AG09309 (cell line): ENCODE measurements at regions not wholly inside any gene's neighbourhood (a gene's known extent, or its start where the extent isn't known, plus 50 kb on each side); places are given as distances from the start of the nearest gene placed in this dataset.

ENCODE experiments used
- DNase-seq: peaks from one replicate; pipeline ENCODE4 v3.0.0-alpha.2; 2010; ENCODE audit warnings: low read depth
- H3K4me3 ChIP-seq: 2 replicates; pipeline ENCODE4 v1.5.1; 2011; ENCODE audit warnings: mild to moderate bottlenecking, low read depth, low read length, moderate library complexity; ENCODE audit not compliant: control insufficient read depth
- CTCF ChIP-seq: IDR thresholded peaks from 2 replicates; pipeline ENCODE4 v1.5.1; 2011; ENCODE audit warnings: mild to moderate bottlenecking, low read depth, low read length, inconsistent platforms; ENCODE audit not compliant: insufficient read depth, control insufficient read depth; ENCODE audit errors: missing control alignments

DNA sequence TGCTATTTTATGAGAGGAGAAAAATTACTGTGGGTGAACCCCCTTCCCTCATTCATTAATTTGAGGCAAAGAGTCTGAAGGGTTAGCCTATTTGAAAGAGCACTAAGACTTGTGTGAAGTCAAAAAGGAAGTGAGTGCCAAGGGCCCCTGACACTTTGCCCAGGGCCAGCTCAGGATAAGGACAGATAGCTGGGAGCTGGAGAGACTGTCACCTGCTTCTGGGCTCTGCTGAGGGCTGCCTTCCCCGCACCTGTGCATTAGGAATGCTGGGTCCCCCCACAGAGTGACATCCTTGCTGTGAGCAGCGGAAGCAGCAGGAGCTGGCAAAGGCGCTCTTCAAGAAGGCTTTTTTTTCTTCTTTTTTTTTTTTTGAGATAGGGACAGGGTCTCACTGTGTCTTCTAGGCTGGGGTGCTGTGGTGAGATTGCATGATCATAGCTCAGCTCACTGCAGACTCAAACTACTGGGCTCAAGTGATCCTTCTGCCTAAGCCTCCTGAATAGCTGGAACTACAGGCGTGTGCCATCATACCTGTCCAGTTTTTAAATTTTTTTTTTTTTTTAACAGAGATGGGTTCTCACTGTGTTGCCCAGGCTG, 148.3 kb downstream of the AQP4 start:
- DNase-seq = no peak
- no peak for TF ChIP-seq CTCF
- H3K4me3 ChIP-seq = no peak overlapping the region

GRCh38 chr18:26714739-26715138, 150.8 kb downstream of the AQP4 start:
- no peak for DNase-seq
- TF ChIP-seq CTCF = no peak
- no peak overlapping the region for H3K4me3 ChIP-seq

- no peak for DNase-seq
- H3K4me3 ChIP-seq = no peak overlapping the region
- TF ChIP-seq CTCF = no peak
Observed at GRCh38 chr18:26711756-26712155, 153.8 kb downstream of the AQP4 start.

DNA sequence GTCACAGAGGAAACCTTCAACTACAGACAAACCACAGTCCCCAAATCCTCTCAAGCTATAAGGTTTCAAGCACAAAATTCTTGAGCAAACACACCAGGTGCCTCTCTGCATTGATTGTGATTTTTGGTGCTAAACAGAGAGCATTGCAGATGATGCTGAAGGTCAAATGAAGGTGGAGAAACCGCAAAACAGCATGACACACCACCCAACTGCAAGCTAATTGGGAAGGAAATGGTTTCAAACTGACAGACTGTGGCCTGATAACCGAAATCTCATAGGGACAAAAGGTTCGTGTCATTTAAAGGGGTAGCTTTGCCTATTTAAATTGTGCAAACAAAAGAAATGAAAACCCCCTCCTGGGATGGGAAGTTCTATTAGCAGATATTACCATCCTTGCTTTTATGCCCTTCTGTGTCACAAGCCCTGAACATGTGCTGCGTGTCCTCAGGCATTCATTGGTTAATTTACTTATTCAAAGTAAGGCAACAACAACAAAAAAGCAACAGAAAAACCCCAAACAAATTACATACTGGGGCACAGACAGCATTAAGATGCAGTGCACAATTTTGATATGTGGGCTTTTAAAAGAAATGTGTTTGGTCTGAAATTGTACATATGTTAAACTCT, 154.9 kb downstream of the AQP4 start:
- no peak for DNase-seq
- no peak for TF ChIP-seq CTCF
- H3K4me3 ChIP-seq = no peak overlapping the region

- H3K4me3 ChIP-seq = no peak overlapping the region
- TF ChIP-seq CTCF = no peak
- no peak for DNase-seq
Observed at GRCh38 chr18:26709897-26710296, 155.6 kb downstream of the AQP4 start.

DNA sequence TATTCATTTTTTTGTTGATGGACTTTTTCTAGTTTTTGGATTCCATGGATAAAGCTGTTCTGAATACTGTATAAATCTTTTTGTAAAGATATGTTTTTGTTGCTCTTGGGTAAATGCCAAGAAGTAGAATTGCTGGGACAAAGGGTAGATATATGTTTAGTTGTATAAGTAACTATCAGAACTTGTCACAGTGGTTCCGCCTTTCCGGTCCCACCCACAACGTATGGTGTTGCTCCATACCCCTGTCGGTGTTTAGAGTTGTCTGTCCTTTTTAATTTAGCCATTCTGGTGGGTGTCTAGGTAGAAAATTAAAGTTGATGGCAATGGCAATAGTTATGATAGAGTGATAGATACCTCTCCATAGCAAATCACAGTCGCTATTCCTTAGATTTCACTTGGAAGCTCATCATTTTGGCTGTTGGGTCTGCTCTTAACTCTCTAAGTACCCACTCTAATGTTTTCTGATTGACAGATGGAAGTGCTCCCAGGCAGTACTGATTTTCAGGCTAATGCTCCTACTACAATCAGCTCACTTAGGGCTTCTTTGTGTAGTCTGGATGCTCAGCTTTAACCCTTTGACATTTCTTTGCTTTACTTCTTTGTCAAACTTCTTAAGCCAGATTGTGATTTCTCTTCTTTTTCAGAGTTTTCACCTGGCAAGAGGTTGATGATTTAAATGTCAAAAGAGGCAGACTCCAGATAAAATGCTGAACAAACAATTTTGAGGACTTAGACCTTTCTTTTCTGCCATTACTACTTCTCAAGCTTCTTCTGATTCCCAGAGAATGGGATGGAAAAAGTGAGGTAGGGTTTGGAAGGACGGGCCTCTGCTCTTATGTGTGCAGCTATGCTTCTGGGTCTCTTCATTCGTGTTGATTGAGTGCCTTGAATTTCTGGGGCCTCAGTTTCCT, 156.4 kb downstream of the AQP4 start:
- DNase-seq = no peak
- no peak for TF ChIP-seq CTCF
- no peak overlapping the region for H3K4me3 ChIP-seq
